RPMI7951 (cell line): ENCODE measurements at regions not wholly inside any gene's neighbourhood (a gene's known extent, or its start where the extent isn't known, plus 50 kb on each side); places are given as distances from the start of the nearest gene placed in this dataset.

Experiments used
- DNase-seq: peaks from one replicate; pipeline ENCODE4 v3.0.0-alpha.2; 2012; ENCODE audit warnings: low read depth

DNA sequence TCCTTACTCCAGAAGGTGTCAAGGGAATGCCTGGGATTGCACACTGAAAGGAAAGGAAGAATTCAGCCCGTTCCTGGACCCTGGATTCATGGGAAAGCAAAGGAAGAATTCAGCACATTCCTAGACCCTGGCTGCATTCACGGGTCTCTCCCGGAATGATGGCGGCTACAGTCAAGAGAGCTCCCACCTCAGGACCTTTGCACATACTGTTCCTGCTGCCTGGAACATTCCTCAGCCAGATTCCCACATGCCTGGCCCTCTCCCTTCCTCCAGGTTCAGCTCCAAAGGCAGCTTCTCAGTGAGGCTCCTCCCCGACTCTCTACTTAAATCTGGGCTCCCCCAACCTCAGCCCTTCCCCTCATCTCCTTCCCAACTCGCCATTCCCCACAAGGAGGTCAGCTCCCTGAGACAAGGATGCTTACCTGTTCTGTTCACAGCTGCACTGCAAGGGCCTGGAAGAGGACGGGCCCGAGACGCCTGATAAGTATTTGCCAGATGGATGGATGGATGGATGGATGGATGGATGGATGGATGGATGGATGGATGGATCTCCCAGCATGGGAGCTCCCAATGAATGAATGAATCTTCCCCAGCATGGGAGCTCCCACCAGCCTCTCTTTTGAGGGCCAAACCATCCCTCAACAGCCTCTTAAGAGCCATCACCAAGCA lies 77.4 kb downstream of the NCOR2 start:
- no peak for DNase-seq

DNA sequence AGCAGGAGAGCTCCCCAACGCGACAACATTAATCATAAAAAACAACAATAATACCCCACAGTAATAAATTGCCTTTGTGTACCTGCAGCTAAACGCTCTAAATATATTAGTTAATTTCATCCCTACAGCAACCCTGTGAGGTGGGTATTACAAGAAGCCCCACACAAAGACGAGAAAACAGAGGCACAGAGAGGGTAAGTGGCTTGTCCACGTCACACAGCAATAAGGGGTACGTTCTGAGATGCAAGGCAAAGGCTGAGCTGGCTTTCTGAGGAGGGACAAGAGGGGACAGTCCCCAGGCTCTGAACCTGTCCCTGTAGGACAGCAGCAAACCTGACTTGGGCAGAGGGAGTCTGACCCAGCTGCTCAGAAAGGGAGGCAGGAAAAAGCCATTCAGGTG lies 78.2 kb downstream of the NCOR2 start:
- no peak for DNase-seq

- no peak for DNase-seq
Measured at GRCh38 chr12:124488520-124488919, 78.9 kb downstream of the NCOR2 start.

DNA sequence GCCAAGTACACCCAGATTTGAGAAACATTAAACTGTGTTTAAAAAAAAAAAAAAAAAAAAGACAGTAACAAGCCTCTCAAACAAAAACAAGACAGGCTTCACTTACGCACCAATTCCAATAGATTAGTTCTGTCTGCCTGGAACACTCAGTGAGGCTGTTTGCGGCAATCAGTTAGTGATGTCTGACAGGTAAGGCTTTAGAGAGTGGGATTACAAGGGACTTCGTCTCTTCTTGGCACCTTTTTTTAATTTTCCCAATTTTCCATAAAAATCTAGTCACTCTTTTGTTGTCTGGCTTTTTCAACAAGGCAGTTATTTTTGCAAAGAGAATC lies 79.6 kb downstream of the NCOR2 start:
- DNase-seq: no peak

DNA sequence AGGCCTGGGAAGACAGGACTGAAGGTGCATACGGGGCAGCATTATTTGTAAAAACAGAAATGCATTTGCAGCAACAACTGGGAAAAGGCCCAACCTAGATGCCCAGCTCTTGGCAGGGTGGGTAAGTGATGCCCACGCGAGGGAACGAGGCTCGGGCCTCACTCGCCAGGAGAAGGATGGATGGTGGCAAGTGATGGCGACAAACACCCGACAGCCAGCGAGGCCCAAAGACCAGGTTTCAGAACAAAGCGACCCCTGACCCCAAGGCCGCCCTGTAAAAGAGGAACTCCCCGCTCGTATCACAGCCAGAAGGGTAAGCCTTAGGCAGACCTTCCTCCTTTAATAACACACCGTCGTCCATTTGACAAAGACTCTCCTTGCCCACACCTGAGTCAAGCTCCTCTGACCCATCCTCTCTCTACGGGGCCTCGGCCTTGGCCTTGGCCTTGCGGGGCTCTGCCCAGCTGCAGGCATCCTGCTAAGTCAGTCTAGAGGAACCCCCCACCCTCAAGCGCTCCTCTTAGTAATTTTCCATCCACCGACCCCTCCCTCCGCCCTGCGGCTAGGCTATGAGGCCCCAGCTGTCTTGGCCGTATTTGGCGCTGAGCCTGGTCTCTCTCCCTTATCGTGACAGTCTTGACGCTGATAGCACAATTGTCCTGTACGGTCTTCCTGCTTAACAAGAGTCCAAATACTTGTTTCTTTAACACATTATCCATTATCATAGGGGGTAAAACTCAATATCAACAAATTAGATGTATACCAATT lies 80.2 kb downstream of the NCOR2 start:
- no peak for DNase-seq

- no peak for DNase-seq
Measured at GRCh38 chr12:124486346-124486963, 81.0 kb downstream of the NCOR2 start.

DNA sequence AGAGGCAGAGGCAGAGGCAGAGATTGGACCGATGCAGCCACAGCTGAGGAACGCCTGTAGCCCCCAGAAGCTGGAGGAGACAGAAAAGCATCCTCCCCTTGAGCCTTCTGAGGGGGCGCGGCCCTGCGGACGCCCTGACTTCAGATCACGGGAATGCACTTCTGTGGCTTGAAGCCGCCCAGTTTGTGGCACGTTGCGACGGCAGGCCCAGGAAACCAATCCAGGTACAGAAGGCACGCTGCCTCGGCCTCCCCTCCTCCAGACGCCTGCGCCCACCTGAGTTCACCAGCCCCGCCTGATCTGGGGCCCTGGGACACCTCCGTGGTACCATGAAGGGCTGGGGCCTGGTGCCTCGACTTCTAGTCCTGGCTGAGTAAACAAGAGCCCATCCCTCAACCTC lies 82.0 kb downstream of the NCOR2 start:
- no peak for DNase-seq

DNA sequence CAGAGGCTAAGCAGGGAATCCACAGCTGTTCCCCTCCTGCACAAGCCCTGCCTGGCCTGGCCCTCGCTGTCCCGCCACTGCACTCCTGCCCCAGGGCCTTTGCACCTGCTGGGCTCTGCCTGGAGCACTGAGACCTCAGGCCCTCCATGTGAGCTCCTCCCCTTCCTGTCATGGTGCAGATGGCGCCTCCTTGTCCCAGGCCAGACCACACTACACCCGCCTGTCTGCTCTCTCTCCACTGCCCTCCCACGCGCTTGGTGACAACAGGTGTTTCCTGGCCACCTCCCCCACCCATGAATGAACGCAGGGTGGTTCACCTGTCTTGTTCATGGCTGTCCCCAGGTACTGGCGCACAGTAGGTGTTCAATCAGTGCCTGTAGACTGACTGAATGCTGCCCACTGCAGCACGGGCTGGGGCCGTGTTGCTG lies 82.9 kb downstream of the NCOR2 start:
- no peak for DNase-seq

GRCh38 chr12:124484067-124484466 lies 83.3 kb downstream of the NCOR2 start:
- DNase-seq: no peak

GRCh38 chr12:124482901-124483799 lies 84.3 kb downstream of the NCOR2 start:
- DNase-seq: no peak

DNA sequence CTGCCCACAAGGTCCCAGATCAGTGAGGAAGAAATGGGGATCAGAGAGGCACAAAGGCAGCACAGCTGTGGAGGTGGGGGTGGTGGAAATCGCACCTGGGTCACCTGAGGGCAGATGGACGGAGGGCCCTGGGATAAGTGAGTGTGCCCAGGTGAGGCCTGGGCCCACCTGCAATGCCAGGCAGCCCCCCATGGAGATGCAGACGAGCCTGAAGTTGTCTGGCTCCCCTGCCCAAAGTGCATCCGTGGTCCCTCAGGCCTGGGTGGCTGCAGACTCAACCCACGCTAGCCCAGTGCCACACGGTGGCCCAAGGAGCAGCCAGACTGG lies 84.9 kb downstream of the NCOR2 start:
- DNase-seq: no peak

DNA sequence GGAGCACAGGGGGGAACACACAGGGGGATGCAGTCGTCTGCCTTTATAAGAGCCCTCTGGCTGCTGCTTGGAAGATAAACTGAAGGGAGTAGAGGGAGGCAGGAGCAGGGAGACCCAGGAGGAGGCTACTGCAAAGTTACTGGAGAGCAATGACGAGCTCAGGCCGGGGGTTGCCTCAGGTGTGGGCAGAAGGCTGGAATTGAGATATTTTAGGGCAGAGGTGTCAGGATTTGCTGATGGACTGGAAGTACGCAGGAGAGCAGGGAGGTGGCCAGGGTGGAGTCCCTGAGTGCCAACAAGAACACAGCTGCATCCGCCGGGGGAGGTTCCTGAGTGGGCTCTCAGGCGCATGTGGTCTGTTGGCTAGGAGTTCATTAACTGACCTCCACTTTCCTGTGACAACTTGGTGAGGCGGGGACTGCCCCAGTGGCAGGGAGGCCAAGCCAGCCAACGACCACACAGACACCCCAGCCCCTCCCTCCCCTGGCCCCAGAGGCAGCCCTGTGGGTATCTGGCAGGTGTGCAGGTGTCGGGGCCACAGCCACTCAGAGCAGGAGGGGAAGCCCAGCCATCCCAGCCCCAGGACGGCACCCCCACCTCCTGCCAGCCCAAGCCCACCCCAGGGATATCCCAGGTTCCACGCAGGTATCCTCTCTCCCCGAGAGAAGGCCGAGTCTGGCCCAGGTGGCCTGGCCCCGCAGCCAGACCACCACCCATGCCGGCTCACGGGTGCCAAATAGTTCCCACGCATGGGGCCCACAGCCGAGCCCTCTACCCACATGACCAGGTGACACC lies 85.4 kb downstream of the NCOR2 start:
- DNase-seq: no peak

DNA sequence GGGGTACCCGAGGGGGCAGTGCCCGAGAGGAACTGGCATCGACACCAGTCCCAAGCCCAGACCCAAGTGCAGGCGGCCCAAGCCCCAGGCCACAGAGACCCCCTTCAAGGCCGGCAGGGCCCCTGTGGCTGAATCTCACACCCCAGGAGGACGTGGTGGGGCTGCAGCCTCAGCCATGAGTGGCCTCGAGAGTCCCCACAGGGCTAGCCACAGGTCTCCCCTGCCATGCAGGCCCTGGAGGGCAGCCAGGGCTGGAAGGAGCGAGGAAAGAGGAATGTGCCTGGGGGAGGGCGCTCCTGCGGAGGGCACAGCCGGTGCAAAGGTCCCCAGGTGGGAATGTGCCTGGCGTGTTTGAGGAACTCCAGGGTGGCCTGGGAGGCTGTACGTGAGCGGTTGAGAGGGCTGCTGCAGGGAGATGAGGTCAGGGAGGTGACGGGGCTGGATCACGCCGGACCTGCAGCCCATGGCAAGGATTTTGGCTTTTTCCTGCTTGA lies 86.1 kb downstream of the NCOR2 start:
- DNase-seq: peak; percentile 26

GRCh38 chr12:124480469-124481256 lies 86.7 kb downstream of the NCOR2 start:
- DNase-seq: peak; percentile 97

DNA sequence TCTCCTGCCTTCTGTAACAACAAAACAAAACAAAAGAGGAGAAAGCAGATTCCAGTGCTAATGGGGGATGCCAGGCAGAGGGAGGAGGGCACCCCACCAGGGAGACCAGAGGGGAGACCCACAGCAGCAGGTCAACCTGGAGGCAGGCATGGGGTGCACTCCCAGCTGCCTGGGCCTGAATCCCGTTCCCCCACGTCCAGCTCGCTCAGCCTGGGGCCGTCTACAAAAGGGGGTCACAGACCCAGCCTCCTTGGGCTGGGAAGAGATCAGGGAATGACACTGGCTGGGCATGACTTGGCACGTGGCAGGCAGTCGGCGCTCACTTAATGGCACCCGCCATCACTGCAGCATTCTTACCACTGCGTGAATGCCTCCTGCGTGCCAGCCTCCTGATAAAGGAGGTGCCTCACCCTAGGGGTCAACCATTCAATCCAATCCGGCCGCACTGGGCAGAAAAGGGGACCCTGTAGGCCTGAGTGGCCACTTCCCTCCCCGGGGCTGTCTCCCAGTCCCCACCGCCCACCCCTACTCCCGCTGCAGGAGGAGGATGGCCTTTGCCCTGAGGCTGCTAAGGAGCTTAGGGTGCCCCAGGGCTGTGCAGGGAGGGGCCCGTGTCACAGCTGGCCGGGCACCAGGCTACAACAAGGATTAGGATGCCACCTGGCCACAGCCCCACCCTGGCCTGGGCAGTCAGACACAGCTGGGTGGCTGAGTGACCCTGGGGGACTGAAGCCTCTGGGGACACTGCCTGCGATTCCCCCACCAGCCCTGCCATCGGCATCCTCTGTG lies 87.5 kb downstream of the NCOR2 start:
- no peak for DNase-seq

- DNase-seq: no peak
Measured at GRCh38 chr12:124478985-124479645, 88.3 kb downstream of the NCOR2 start.

GRCh38 chr12:124478416-124478815 lies 89.0 kb downstream of the NCOR2 start:
- DNase-seq: no peak

- no peak for DNase-seq
Measured at GRCh38 chr12:124477107-124477915, 90.1 kb downstream of the NCOR2 start.
